ENCODE measurements at regions not wholly inside any gene's neighbourhood (a gene's known extent, or its start where the extent isn't known, plus 50 kb on each side); places are given as distances from the start of the nearest gene placed in this dataset.

GRCh38 chr13:69458013-69458412 is 649.6 kb upstream of the ATXN8OS start:
- H3K27ac ChIP-seq (ENCODE audit: low read depth in 2 of 2, low read length in 1 of 2): 0 out of 4 replicates have a peak overlapping the region, but pooled peaks of 1 of the 2 experiments have one; percentile 22
- TF ChIP-seq EP300 (IDR thresholded peaks at IDR 0.05; ENCODE audit: borderline replicate concordance in 1 of 2, low read depth in 1 of 2, low read length in 1 of 2) (peak in 1 of 2 experiments; percentile 90; a peak in 2 of 4 replicates), TCF12 (IDR thresholded peaks at IDR 0.05) (peak; percentile 35), TEAD4 (IDR thresholded peaks at IDR 0.05; ENCODE audit: borderline replicate concordance, insufficient read depth) (0 out of 2 replicates have a peak, but pooled peaks have one; percentile 29), RCOR1 (IDR thresholded peaks at IDR 0.05; ENCODE audit: low read length) (peak; percentile 99), POLR2AphosphoS5 (IDR thresholded peaks at IDR 0.05; ENCODE audit: low read depth, low read length) (peak; percentile 36; the same call in 1 of the 2 replicates), FOXJ3 (CRISPR knock-in tag; IDR thresholded peaks at IDR 0.05) (peak; percentile 51; the same call in 1 of the 2 replicates), CHD2 (IDR thresholded peaks at IDR 0.05; ENCODE audit: low read length, partially characterized antibody) (peak; percentile 83), GABPA (IDR thresholded peaks at IDR 0.05; ENCODE audit: low read depth) (no peak), GATA2 (CRISPR knock-in tag; IDR thresholded peaks at IDR 0.05) (peak; percentile 93), MEF2A (IDR thresholded peaks at IDR 0.05; ENCODE audit: borderline replicate concordance, low read depth) (no peak)
- H3K9ac ChIP-seq: no peak overlapping the region
- H3K4me3 ChIP-seq (ENCODE audit: low read depth in 2 of 2, low read length in 1 of 2): no peak overlapping the region
- H3K79me2 ChIP-seq (ENCODE audit: insufficient read depth): no peaks in the 10 kb centered on the region
- CTCF ChIA-PET: no interaction called here
- H2AFZ ChIP-seq (ENCODE audit: low read depth): no peak overlapping the region
- no peaks in the 10 kb centered on the region for H3K27me3 ChIP-seq (ENCODE audit: insufficient read depth)
- H3F3A ChIP-seq (replicated peaks; ENCODE audit: insufficient read depth): no peaks in the 10 kb centered on the region
- POLR2A ChIA-PET: no interaction called here
- peaks cover 0 to 7% of the 10 kb centered on the region in 2 experiments; a peak in 2 of 4 replicates for H3K4me1 ChIP-seq (ENCODE audit: control insufficient read depth in 1 of 2, insufficient read depth in 2 of 2, low read depth in 1 of 2, low read length in 1 of 2)
- peak; percentile 39 for DNase-seq
- H3K9me2 ChIP-seq: no peaks in the 10 kb centered on the region
- H3K9me3 ChIP-seq: no peaks in the 10 kb centered on the region
- no peaks in the 10 kb centered on the region for H3K36me3 ChIP-seq (replicated peaks in 1 of 2; ENCODE audit: control insufficient read depth in 1 of 2, insufficient read depth in 2 of 2, low read length in 1 of 2)
- no peaks in the 10 kb centered on the region for H4K20me1 ChIP-seq (ENCODE audit: insufficient read depth)
- no peak overlapping the region for H3K4me2 ChIP-seq

- ChIA-PET CTCF (no interaction called here), POLR2A (no interaction called here)
- Histone ChIP-seq H3K36me3 (replicated peaks in 1 of 2; ENCODE audit: control insufficient read depth in 1 of 2, insufficient read depth in 2 of 2, low read length in 1 of 2) (no peaks in the 10 kb centered on the region), H3K4me3 (ENCODE audit: low read depth in 2 of 2, low read length in 1 of 2) (no peak overlapping the region), H3K4me1 (ENCODE audit: control insufficient read depth in 1 of 2, insufficient read depth in 2 of 2, low read depth in 1 of 2, low read length in 1 of 2) (no peaks in the 10 kb centered on the region), H3K9me2 (no peaks in the 10 kb centered on the region), H2AFZ (ENCODE audit: low read depth) (no peak overlapping the region), H4K20me1 (ENCODE audit: insufficient read depth) (no peaks in the 10 kb centered on the region), H3K9ac (no peak overlapping the region), H3K9me3 (no peaks in the 10 kb centered on the region), H3K4me2 (no peak overlapping the region), H3F3A (replicated peaks; ENCODE audit: insufficient read depth) (no peaks in the 10 kb centered on the region), H3K79me2 (ENCODE audit: insufficient read depth) (no peaks in the 10 kb centered on the region), H3K27ac (ENCODE audit: low read depth in 2 of 2, low read length in 1 of 2) (no peak overlapping the region), H3K27me3 (ENCODE audit: insufficient read depth) (no peaks in the 10 kb centered on the region)
- 20% methylated on average over 1 of the region's 1 CpG for WGBS (ENCODE audit: low lambda C conversion rate)
- TF ChIP-seq MXI1 (IDR thresholded peaks at IDR 0.05; ENCODE audit: low read depth, low read length): no peak
- DNase-seq: no peak
Measured at GRCh38 chr13:69450245-69450644, 657.4 kb upstream of the ATXN8OS start.

- H2AFZ ChIP-seq (ENCODE audit: low read depth): no peak overlapping the region; the same call in 1 of the 2 replicates
- no peaks in the 10 kb centered on the region for H3K27me3 ChIP-seq (ENCODE audit: insufficient read depth)
- DNase-seq: no peak
- ChIA-PET CTCF (no interaction called here), POLR2A (no interaction called here)
- no peak overlapping the region for H3K4me2 ChIP-seq
- no peaks in the 10 kb centered on the region for H3K79me2 ChIP-seq (ENCODE audit: insufficient read depth)
- no peak overlapping the region for H3K27ac ChIP-seq (ENCODE audit: low read depth in 2 of 2, low read length in 1 of 2)
- H4K20me1 ChIP-seq (ENCODE audit: insufficient read depth): no peaks in the 10 kb centered on the region
- no peaks in the 10 kb centered on the region for H3K36me3 ChIP-seq (replicated peaks in 1 of 2; ENCODE audit: control insufficient read depth in 1 of 2, insufficient read depth in 2 of 2, low read length in 1 of 2)
- no peaks in the 10 kb centered on the region for H3K9me2 ChIP-seq
- no peak overlapping the region for H3K9ac ChIP-seq
- no peak overlapping the region for H3K4me3 ChIP-seq (ENCODE audit: low read depth in 2 of 2, low read length in 1 of 2)
- TF ChIP-seq MEF2A (IDR thresholded peaks at IDR 0.05; ENCODE audit: borderline replicate concordance, low read depth) (no peak), JUND (IDR thresholded peaks at IDR 0.05) (no peak), SIN3A (IDR thresholded peaks at IDR 0.05; ENCODE audit: borderline replicate concordance, low read depth, low read length) (no peak), MAX (IDR thresholded peaks at IDR 0.05; ENCODE audit: low read depth) (no peak), REST (IDR thresholded peaks at IDR 0.05; ENCODE audit: low read depth, low read length) (no peak), POLR2AphosphoS5 (IDR thresholded peaks at IDR 0.05; ENCODE audit: low read depth, low read length) (no peak), MXI1 (IDR thresholded peaks at IDR 0.05; ENCODE audit: low read depth, low read length) (no peak), TEAD4 (IDR thresholded peaks at IDR 0.05; ENCODE audit: borderline replicate concordance, insufficient read depth) (no peak), ELF1 (IDR thresholded peaks at IDR 0.05) (no peak), FOSL2 (IDR thresholded peaks at IDR 0.05; ENCODE audit: borderline replicate concordance, low read depth) (no peak), GABPA (IDR thresholded peaks at IDR 0.05; ENCODE audit: low read depth) (no peak), GATA2 (CRISPR knock-in tag; IDR thresholded peaks at IDR 0.05) (no peak), RAD21 (IDR thresholded peaks at IDR 0.05; ENCODE audit: low read length) (no peak)
- no peaks in the 10 kb centered on the region for H3K4me1 ChIP-seq (ENCODE audit: control insufficient read depth in 1 of 2, insufficient read depth in 2 of 2, low read depth in 1 of 2, low read length in 1 of 2)
- no peaks in the 10 kb centered on the region for H3F3A ChIP-seq (replicated peaks; ENCODE audit: insufficient read depth)
- no peaks in the 10 kb centered on the region for H3K9me3 ChIP-seq
Measured at GRCh38 chr13:69425235-69425634, 682.4 kb upstream of the ATXN8OS start.

Data from SK-N-SH (cell line).